Osteocyte (in vitro differentiated cells): ENCODE measurements at regions not wholly inside any gene's neighbourhood (a gene's known extent, or its start where the extent isn't known, plus 50 kb on each side); places are given as distances from the start of the nearest gene placed in this dataset.

ENCODE experiments used
- DNase-seq: peaks from one replicate; pipeline ENCODE4 v3.0.0; 2021; ENCODE audit warnings: mixed read lengths; ENCODE audit not compliant: unreplicated experiment; ENCODE audit errors: extremely low spot score
- H3K27ac Mint-ChIP-seq: one replicate; pipeline ENCODE4 v1.8.0; 2021; ENCODE audit warnings: mild to moderate bottlenecking, mixed read lengths; ENCODE audit not compliant: unreplicated experiment
- H3K27me3 Mint-ChIP-seq: one replicate; pipeline ENCODE4 v1.8.0; 2021; ENCODE audit warnings: mixed read lengths; ENCODE audit not compliant: unreplicated experiment
- H3K36me3 Mint-ChIP-seq: one replicate; pipeline ENCODE4 v1.8.0; 2021; ENCODE audit warnings: mixed read lengths; ENCODE audit not compliant: unreplicated experiment
- H3K4me1 Mint-ChIP-seq: one replicate; pipeline ENCODE4 v1.8.0; 2021; ENCODE audit warnings: mixed read lengths; ENCODE audit not compliant: unreplicated experiment
- H3K4me3 Mint-ChIP-seq: one replicate; pipeline ENCODE4 v1.8.0; 2021; ENCODE audit warnings: mild to moderate bottlenecking, moderate library complexity, mixed read lengths; ENCODE audit not compliant: unreplicated experiment
- H3K9me3 Mint-ChIP-seq: one replicate; pipeline ENCODE4 v1.8.0; 2021; ENCODE audit warnings: mixed read lengths; ENCODE audit not compliant: unreplicated experiment
- CTCF ChIP-seq: fragments of 200-600 bp; sonication (generic); IDR thresholded peaks from 2 replicates; pipeline ENCODE4 v1.5.0; 2021; ENCODE audit warnings: antibody characterized with exemption, mild to moderate bottlenecking, moderate library complexity

DNA sequence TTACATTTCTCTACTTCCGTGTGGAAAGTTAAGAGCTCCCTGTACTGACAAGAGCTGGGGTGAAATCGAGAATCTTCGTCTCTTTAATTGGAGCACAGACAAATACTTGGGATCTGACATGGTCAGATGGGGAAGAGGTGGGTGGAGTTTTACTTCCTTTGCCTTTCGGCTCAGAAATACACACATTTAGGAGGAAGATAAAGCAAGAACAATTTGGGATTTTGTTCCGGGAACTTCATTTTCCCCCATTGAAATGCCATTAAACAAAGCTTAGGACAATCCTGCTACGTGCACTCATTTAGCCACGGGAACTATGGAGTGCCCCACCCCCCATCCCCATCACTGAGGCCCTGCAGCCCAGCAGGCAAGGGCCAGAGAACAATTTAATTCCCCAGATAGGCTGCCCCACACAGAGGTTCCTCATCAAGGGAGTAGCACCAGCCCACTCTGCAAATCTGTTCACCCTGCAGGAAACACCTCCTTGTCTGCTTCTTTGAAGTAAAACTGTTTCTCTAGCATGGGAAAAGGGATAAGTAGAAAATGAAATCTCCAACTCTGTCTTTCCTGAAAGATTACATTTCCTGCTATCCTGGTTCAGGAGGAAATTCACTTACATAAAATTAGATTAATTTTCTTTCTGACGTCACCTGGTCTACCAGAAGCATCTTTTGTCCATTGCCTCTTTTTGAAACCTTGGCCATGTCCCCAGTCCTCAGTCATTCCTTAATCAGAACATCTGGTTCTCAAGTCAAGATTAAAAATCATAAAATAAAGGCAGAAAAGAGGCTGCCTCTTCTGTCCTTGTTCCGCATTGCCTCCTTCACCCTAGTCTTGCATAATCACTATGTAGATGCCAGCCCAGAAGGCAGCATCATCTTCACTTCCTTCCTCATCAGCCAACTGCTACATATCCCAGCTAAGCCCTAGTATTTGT, 206.4 kb downstream of the ENC1 start:
- DNase-seq: no peak
- Mint-ChIP-seq H3K27me3 (no peaks in the 10 kb centered on the region), H3K9me3 (no peaks in the 10 kb centered on the region), H3K36me3 (no peaks in the 10 kb centered on the region), H3K27ac (no peak overlapping the region), H3K4me1 (peaks cover 10% of the 10 kb centered on the region), H3K4me3 (peak overlapping the region; percentile 11)
- TF ChIP-seq CTCF: no peak

DNA sequence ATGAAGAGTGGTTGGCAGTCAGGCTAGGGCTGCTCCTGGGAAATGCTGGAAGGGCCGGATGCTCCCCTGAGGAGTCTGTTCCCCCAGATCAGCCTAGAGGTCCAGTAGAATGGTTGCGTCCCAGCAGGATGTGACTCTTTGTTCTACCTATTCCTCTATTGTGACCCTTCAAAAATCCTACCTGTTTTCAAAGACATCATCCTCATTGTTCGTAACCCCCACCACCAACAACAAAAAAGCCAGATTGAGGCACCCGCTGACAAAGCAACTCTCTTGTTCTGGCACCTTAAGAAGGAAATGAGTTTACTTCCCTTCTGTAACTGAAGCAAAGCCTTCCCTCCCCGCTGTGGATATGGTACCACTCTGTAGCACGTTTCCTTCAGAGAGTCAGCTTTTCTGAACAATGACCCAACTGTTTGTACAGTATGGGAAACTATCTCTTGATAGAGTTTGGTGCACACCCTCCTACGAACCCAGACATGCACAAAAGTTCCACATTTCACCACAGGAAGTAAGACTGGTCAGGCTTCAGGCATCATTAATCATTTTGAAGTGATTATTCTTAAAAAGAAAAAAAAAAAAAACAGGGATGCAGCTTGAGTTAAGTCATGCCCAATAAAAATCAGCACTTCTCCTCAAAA, 207.2 kb downstream of the ENC1 start:
- no peaks in the 10 kb centered on the region for H3K9me3 Mint-ChIP-seq
- H3K4me1 Mint-ChIP-seq: peaks cover 10% of the 10 kb centered on the region
- no peak overlapping the region for H3K4me3 Mint-ChIP-seq
- H3K36me3 Mint-ChIP-seq: no peaks in the 10 kb centered on the region
- no peaks in the 10 kb centered on the region for H3K27me3 Mint-ChIP-seq
- TF ChIP-seq CTCF: no peak
- no peak overlapping the region for H3K27ac Mint-ChIP-seq
- no peak for DNase-seq

GRCh38 chr5:74432721-74433120, 207.8 kb downstream of the ENC1 start:
- no peak overlapping the region for H3K27ac Mint-ChIP-seq
- H3K4me1 Mint-ChIP-seq: peaks cover 10% of the 10 kb centered on the region
- H3K4me3 Mint-ChIP-seq: no peak overlapping the region
- H3K27me3 Mint-ChIP-seq: no peaks in the 10 kb centered on the region
- H3K9me3 Mint-ChIP-seq: no peaks in the 10 kb centered on the region
- TF ChIP-seq CTCF: no peak
- no peak for DNase-seq
- no peaks in the 10 kb centered on the region for H3K36me3 Mint-ChIP-seq

DNA sequence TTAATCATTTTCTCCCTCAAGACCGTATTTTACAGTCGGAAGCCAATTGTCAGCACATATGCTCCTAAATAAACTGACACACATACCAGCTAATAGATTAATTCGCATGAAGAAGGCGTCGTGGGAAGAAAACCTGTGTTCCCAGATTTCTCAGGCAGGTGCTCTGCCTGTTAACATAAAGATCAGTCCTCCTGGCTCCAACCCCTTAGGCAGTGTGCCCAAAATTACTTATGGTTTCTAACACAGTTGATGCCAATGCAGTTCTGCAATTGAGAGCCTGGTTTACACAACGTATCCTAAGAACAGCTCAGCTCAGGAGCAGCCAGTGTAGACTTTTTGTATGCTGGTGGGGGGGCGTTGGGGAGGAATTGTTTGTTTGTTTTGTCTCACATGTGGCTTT, 208.3 kb downstream of the ENC1 start:
- no peaks in the 10 kb centered on the region for H3K27me3 Mint-ChIP-seq
- no peaks in the 10 kb centered on the region for H3K36me3 Mint-ChIP-seq
- H3K4me1 Mint-ChIP-seq: peaks cover 10% of the 10 kb centered on the region
- DNase-seq: no peak
- no peaks in the 10 kb centered on the region for H3K9me3 Mint-ChIP-seq
- no peak overlapping the region for H3K4me3 Mint-ChIP-seq
- no peak for TF ChIP-seq CTCF
- H3K27ac Mint-ChIP-seq: no peak overlapping the region

DNA sequence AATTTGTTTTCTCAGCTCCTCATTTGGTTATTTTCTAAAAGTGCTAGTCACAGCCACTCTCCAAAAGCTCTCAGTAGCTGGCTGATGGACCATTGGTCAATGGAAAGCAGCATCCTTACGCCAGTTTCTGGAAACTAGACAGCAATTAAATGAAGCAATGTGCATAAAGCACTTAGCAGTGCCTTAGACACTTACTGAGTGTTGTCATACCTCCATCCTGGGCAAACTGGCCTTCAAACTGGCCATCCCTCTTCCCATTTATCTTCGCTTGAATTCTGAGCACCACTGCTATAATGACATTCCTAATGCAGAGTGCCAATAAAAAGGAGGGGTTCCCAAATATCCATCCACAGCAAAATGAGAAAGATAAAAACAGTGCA, 209.2 kb downstream of the ENC1 start:
- H3K27me3 Mint-ChIP-seq: no peaks in the 10 kb centered on the region
- no peak overlapping the region for H3K4me3 Mint-ChIP-seq
- no peak overlapping the region for H3K27ac Mint-ChIP-seq
- H3K4me1 Mint-ChIP-seq: peaks cover 10% of the 10 kb centered on the region
- no peak for TF ChIP-seq CTCF
- H3K36me3 Mint-ChIP-seq: no peaks in the 10 kb centered on the region
- H3K9me3 Mint-ChIP-seq: no peaks in the 10 kb centered on the region
- no peak for DNase-seq
